ENCODE measurements at regions not wholly inside any gene's neighbourhood (a gene's known extent, or its start where the extent isn't known, plus 50 kb on each side); places are given as distances from the start of the nearest gene placed in this dataset.

DNA sequence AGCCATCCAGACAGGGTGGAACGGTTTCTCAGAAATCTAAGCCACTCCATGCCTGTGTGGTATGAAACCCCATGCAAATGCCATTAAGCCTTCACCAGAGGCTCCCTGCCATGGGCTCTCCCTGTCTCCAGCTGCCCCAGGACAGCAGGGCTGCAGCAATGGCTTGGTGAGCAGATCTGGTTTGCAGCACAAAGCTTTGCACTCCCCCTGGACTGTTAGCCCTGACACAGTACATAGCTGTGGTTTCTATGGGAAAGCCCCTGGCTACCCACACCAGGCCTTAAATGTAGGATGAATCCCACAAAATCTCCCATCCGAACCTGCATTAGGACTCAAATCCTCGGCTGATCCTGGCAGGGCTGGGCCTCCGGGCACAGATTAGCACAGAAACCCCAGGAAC is 291.6 kb downstream of the TNS1 start:
- Mint-ChIP-seq H3K27me3 (ENCODE audit: low read depth) (no peaks in the 10 kb centered on the region), H3K27ac (no peak overlapping the region), H3K4me3 (no peak overlapping the region), H3K4me1 (ENCODE audit: low read depth) (no peaks in the 10 kb centered on the region), H3K36me3 (ENCODE audit: low read depth) (no peaks in the 10 kb centered on the region), H3K9me3 (no peaks in the 10 kb centered on the region)
- DNase-seq (ENCODE audit: low spot score): no peak

DNA sequence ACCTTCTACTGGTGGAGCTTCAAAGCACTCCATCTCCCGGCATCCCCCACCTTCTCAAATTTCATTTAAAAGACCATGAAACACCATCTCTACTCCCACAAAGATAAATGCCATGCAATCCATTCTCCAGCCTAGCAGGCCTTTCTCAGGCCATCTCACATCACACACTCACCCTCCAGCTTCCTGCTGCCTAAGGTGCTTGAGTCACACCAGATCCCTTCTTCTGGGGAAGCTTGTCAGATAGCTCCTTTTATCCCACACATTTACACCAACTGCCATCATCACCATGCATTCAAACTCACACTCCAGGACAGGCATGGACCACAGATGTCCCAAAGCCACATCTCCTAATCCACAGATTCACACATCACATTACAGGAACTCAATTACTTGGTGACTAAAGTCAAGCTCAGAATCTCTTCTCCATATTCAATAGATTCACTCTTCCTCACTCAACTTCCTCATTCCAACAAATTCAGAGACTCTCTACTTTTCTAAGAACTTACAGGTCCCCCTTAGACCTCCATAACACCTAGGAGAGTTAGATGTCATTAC is 292.5 kb downstream of the TNS1 start:
- Mint-ChIP-seq H3K27me3 (ENCODE audit: low read depth) (no peaks in the 10 kb centered on the region), H3K36me3 (ENCODE audit: low read depth) (no peaks in the 10 kb centered on the region), H3K4me3 (no peak overlapping the region), H3K27ac (no peak overlapping the region), H3K4me1 (ENCODE audit: low read depth) (no peaks in the 10 kb centered on the region), H3K9me3 (no peaks in the 10 kb centered on the region)
- DNase-seq (ENCODE audit: low spot score): no peak

DNA sequence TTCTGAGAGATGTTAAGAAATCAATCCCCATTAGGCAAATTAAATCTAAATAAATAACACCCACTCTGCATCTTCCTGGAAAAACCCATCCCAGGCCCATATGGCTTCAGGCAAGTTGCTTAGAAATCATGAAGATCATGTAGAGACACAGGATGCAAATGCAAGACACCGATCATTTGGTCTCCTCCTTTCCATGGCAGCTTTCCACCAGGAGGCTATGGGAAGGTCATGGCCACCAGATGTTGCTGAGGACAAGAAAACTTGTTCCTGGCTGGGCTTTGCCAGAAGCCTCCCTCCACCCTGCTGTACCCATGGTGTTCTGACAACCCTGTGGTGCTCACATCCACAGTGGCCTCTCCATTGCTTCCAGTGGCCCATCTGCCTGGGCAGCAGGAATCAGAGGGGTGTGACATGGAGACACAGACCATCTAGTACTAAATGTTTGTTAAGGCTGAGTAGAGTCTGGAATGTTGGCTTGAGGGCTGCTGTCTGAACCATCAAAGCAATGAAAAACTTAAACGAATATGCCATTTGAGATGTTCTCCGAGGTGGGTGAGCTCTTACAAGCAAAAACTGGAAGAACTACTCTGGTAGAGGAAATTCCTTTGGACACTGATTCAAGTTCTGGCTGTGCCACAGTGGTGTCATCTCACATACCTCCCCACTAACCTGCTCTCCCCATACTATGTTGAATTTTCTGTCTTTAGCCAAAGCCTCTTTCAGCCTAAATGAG is 293.2 kb downstream of the TNS1 start:
- no peak overlapping the region for H3K4me3 Mint-ChIP-seq
- no peaks in the 10 kb centered on the region for H3K36me3 Mint-ChIP-seq (ENCODE audit: low read depth)
- no peaks in the 10 kb centered on the region for H3K27me3 Mint-ChIP-seq (ENCODE audit: low read depth)
- H3K27ac Mint-ChIP-seq: no peak overlapping the region
- no peak for DNase-seq (ENCODE audit: low spot score)
- no peaks in the 10 kb centered on the region for H3K4me1 Mint-ChIP-seq (ENCODE audit: low read depth)
- no peaks in the 10 kb centered on the region for H3K9me3 Mint-ChIP-seq

DNA sequence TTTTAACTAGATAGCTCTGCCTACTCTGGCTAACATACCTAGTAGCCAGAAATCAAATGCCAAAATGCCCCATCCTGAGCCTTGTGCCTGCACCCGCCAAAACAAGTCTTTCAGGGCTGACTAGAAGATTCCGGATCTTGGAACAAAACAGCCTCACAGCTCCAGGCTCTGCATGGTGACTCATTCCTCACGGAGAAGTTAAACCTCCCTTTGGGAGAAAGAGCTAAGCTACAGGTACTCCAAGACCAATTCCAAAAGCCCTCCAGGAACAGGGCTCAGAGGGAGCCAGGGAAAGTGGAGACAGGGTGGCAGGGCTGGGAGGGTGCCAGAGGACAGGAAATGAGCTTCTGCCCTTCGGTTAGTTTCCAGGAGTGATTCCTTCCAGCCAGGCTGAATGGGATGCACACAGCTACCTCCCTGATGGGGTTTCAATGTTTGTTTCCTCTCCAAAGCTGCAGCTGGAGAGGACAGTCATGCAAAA is 295.6 kb downstream of the TNS1 start:
- no peak overlapping the region for H3K4me3 Mint-ChIP-seq
- no peaks in the 10 kb centered on the region for H3K36me3 Mint-ChIP-seq (ENCODE audit: low read depth)
- H3K4me1 Mint-ChIP-seq (ENCODE audit: low read depth): no peaks in the 10 kb centered on the region
- H3K27ac Mint-ChIP-seq: no peak overlapping the region
- no peak for DNase-seq (ENCODE audit: low spot score)
- no peaks in the 10 kb centered on the region for H3K27me3 Mint-ChIP-seq (ENCODE audit: low read depth)
- H3K9me3 Mint-ChIP-seq: no peaks in the 10 kb centered on the region

DNA sequence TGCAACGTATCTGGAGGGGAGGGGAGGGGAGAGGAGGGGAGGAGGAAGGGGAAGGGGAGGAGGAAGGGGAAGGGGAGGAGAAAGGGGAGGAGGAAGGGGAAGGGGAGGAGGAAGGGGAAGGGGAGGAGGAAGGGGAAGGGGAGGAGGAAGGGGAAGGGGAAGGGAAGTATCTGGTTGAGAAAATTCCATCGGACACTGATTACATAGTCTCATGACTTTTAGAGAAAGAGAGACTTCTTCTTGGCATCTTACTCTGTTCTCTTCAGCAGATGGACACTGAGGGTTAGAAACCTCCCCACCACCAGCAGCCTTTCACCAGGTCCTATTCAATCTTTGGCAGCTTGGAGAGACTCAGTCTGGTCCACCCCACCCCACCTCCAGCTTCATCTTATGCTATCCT is 296.3 kb downstream of the TNS1 start:
- no peaks in the 10 kb centered on the region for H3K4me1 Mint-ChIP-seq (ENCODE audit: low read depth)
- H3K27me3 Mint-ChIP-seq (ENCODE audit: low read depth): no peaks in the 10 kb centered on the region
- DNase-seq (ENCODE audit: low spot score): no peak
- no peaks in the 10 kb centered on the region for H3K36me3 Mint-ChIP-seq (ENCODE audit: low read depth)
- no peak overlapping the region for H3K27ac Mint-ChIP-seq
- H3K9me3 Mint-ChIP-seq: no peaks in the 10 kb centered on the region
- H3K4me3 Mint-ChIP-seq: no peak overlapping the region

DNA sequence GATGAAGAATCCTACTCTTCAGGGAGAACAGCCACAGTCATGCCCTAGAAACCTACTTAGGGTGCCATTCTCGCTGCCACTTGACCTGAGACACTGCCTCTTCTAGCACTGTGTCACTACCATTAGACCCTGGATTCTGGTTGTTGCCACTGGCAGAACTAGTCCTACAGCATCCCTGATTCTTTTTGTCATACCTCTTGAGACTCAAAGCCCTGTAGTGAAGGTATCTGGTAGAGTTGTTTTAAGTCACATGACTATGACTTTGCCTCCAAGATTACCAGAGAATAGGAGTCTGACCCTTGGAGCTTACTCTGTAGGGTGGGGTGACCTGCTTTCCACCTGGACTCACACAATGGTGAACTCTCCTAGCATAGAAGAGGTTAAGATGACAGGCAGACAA is 296.7 kb downstream of the TNS1 start:
- Mint-ChIP-seq H3K27ac (no peak overlapping the region), H3K36me3 (ENCODE audit: low read depth) (no peaks in the 10 kb centered on the region), H3K4me3 (no peak overlapping the region), H3K27me3 (ENCODE audit: low read depth) (no peaks in the 10 kb centered on the region), H3K9me3 (no peaks in the 10 kb centered on the region), H3K4me1 (ENCODE audit: low read depth) (no peaks in the 10 kb centered on the region)
- no peak for DNase-seq (ENCODE audit: low spot score)

DNA sequence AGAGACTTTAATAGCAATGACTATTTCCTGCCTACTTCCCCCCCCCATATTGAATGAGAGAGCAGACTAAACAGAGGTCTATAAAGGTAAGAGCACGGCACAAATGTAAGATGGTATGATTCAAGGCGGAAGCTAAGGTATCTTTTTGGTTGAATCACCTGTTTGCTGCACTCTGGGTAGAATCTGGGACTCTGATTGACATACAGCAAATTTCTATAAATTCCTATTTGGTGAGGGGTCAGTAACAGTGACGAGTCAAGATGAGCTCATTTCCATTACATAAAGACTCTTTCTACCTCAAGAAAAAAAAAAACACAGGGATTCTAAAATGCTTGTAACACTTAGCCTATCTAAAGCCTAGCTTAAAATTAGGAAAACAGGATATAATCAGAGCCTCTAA is 297.3 kb downstream of the TNS1 start:
- H3K9me3 Mint-ChIP-seq: no peaks in the 10 kb centered on the region
- DNase-seq (ENCODE audit: low spot score): no peak
- no peaks in the 10 kb centered on the region for H3K27me3 Mint-ChIP-seq (ENCODE audit: low read depth)
- H3K4me3 Mint-ChIP-seq: no peak overlapping the region
- no peak overlapping the region for H3K27ac Mint-ChIP-seq
- H3K36me3 Mint-ChIP-seq (ENCODE audit: low read depth): no peaks in the 10 kb centered on the region
- no peaks in the 10 kb centered on the region for H3K4me1 Mint-ChIP-seq (ENCODE audit: low read depth)

DNA sequence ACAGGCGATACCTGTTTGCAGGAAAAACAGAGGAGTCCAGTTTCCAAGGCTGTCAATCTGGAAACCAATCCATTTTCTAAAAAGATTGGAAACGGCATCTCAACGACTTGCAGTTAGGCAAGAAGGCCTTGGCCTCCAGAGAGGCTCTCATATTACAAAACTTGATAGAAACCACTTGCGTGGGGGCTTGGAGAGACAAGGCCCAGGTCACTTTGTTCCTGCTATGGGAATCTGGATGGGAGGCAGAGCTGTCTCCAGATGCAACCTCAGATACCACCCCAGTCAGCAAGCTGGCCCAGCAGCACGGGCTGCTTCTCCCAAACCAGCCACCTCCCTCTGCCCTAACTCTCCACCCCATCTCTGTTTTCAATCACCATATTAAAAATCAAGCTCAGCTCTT is 298.8 kb downstream of the TNS1 start:
- Mint-ChIP-seq H3K36me3 (ENCODE audit: low read depth) (no peaks in the 10 kb centered on the region), H3K4me1 (ENCODE audit: low read depth) (no peaks in the 10 kb centered on the region), H3K9me3 (no peaks in the 10 kb centered on the region), H3K27ac (no peak overlapping the region), H3K27me3 (ENCODE audit: low read depth) (no peaks in the 10 kb centered on the region), H3K4me3 (no peak overlapping the region)
- DNase-seq (ENCODE audit: low spot score): no peak

DNA sequence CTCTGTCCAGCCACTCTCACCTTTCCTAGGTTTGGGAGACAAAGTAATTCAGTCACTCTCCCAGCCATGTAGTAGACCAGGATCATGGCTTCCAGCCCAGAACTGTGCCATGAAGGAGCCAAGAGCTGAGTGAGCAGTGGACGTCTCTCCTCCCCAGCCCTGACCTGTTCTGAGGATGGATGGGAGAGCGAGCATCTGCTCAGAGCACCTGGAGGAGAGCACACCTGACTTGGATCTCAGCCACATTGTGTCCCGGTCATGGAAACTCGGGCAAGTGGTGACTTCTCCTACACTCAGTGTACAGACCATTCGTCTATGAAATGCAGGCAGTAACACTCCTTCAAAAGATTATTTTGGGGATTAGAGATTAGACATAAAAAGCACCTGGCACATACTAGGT is 299.7 kb downstream of the TNS1 start:
- DNase-seq (ENCODE audit: low spot score): no peak
- Mint-ChIP-seq H3K27me3 (ENCODE audit: low read depth) (no peaks in the 10 kb centered on the region), H3K36me3 (ENCODE audit: low read depth) (no peaks in the 10 kb centered on the region), H3K4me3 (no peak overlapping the region), H3K9me3 (no peaks in the 10 kb centered on the region), H3K27ac (no peak overlapping the region), H3K4me1 (ENCODE audit: low read depth) (no peaks in the 10 kb centered on the region)

DNA sequence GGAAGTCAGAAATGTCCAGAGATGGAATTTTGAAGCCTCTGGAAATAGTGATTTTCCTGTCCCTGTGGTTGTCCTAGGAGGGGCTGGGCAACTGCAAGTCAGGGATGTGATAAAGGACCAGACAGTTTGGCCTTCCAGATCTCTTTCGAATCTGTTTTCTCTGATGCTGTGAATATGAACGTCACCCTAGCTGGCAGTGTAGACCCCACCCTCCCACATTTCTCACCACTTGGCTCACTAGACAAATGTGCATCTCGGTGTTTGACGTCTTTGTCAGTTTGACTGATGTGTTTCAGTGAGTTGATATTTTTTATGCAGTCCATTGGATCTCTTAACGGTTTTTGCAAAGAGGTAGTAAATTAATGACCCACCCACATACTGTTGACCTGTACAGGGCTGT is 301.2 kb downstream of the TNS1 start:
- Mint-ChIP-seq H3K9me3 (no peaks in the 10 kb centered on the region), H3K36me3 (ENCODE audit: low read depth) (no peaks in the 10 kb centered on the region), H3K27ac (no peak overlapping the region), H3K4me3 (no peak overlapping the region), H3K27me3 (ENCODE audit: low read depth) (no peaks in the 10 kb centered on the region), H3K4me1 (ENCODE audit: low read depth) (no peaks in the 10 kb centered on the region)
- DNase-seq (ENCODE audit: low spot score): no peak

DNA sequence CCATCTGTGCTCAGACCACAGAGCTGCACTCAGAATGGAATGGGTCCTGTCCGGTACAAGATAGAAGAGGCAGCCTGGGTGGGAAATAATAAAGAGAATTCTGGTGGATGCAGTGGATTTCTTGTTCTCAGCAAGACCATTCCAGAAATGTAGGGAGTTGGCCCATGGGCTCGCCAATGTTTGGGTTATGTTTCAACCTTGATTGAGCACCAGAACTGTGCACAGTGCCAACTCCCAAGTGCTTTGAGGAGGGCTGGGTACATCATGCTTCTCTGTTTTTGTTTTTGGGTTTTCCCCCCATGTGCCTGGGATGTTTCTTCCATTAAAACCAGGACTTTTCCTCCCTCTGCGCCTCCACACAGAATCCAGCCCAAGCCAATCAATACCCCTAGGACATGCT is 304.1 kb downstream of the TNS1 start:
- Mint-ChIP-seq H3K4me1 (ENCODE audit: low read depth) (no peaks in the 10 kb centered on the region), H3K27ac (no peak overlapping the region), H3K36me3 (ENCODE audit: low read depth) (no peaks in the 10 kb centered on the region), H3K9me3 (no peaks in the 10 kb centered on the region), H3K27me3 (ENCODE audit: low read depth) (no peaks in the 10 kb centered on the region), H3K4me3 (no peak overlapping the region)
- no peak for DNase-seq (ENCODE audit: low spot score)

DNA sequence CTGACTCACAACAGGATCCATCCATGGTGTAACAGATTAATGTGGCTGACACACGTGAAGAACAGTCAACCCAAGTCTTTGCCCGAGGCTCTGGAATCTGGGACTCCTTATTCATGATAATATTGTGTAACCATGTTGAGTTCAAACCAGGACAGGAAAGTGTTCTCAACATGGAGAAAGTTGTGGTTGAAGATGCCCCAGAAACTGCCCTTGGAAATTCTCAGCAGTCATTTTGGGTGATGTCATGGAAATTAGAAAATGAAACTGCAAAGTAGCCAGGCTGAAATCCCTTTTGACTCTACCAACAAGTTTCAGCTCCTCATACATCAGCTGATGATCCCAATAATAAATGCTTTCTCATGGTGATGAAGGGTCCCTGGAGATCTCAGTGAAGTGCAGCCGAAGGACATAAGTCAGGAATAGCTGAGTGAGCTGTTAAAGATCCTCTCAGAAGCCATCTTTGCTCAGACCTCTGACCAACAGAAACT is 307.7 kb downstream of the TNS1 start:
- DNase-seq (ENCODE audit: low spot score): no peak

DNA sequence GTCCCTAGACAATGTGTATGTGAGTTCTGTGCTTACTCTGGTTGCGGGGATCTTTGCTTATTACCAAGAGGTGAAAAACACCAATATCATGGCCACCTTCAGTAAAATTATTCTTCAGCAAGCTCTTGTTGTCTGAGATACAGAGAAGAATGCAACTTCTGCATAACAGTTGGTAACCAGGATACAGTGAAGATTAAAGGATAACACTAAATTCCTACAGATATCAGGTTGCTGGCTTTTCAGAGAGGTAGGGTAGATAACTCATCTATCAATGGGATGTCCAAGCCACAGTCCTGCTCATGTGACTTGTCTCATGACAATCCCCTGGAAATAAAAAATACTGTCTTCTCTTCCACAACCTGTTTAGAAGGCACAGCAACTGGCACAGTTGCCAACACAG is 308.5 kb downstream of the TNS1 start:
- Mint-ChIP-seq H3K4me1 (ENCODE audit: low read depth) (no peaks in the 10 kb centered on the region), H3K9me3 (no peaks in the 10 kb centered on the region), H3K4me3 (no peak overlapping the region), H3K27ac (no peak overlapping the region), H3K36me3 (ENCODE audit: low read depth) (no peaks in the 10 kb centered on the region), H3K27me3 (ENCODE audit: low read depth) (no peaks in the 10 kb centered on the region)
- DNase-seq (ENCODE audit: low spot score): no peak

More for the DNA sequence above, 307.7 kb downstream of the TNS1 start:
- H3K27ac Mint-ChIP-seq: no peak overlapping the region
- no peak overlapping the region for H3K4me3 Mint-ChIP-seq
- no peaks in the 10 kb centered on the region for H3K4me1 Mint-ChIP-seq (ENCODE audit: low read depth)
- H3K27me3 Mint-ChIP-seq (ENCODE audit: low read depth): no peaks in the 10 kb centered on the region
- no peaks in the 10 kb centered on the region for H3K9me3 Mint-ChIP-seq
- no peaks in the 10 kb centered on the region for H3K36me3 Mint-ChIP-seq (ENCODE audit: low read depth)

DNA sequence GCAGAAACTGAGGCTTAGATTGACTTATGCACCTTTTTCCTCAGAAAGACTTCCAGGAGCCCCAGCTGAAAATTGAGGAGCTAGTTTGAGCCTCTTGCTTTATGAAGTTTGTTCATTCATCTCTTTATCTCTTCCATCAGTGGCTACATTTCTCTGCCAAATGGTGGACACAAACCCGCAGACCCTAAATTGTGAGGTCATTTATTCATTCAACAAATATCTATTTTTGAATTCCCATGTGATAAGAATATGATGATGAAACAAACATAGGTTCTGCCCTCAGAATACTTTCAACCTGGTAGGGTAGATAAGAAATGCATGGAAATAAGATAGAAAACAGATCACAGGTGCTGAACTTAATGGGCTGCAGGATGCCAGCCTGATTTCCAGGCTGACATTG is 309.4 kb downstream of the TNS1 start:
- Mint-ChIP-seq H3K27me3 (ENCODE audit: low read depth) (no peaks in the 10 kb centered on the region), H3K27ac (no peak overlapping the region), H3K9me3 (no peaks in the 10 kb centered on the region), H3K4me1 (ENCODE audit: low read depth) (no peaks in the 10 kb centered on the region), H3K36me3 (ENCODE audit: low read depth) (no peaks in the 10 kb centered on the region), H3K4me3 (no peak overlapping the region)
- no peak for DNase-seq (ENCODE audit: low spot score)
